ENCODE measurements at regions not wholly inside any gene's neighbourhood (a gene's known extent, or its start where the extent isn't known, plus 50 kb on each side); places are given as distances from the start of the nearest gene placed in this dataset.

GRCh38 chr1:221795380-221795779 lies 53.5 kb upstream of the DUSP10 start:
- ChIA-PET CTCF (interaction anchor here (1.0 kb wide), 1 partner anchor 15 kb away, joined by 3 read pairs; no protein-coding TSS in a partner anchor), POLR2A (interaction anchor here (1.3 kb wide), 1 partner anchor 17 kb away, joined by 5 read pairs; no protein-coding TSS in a partner anchor)

DNA sequence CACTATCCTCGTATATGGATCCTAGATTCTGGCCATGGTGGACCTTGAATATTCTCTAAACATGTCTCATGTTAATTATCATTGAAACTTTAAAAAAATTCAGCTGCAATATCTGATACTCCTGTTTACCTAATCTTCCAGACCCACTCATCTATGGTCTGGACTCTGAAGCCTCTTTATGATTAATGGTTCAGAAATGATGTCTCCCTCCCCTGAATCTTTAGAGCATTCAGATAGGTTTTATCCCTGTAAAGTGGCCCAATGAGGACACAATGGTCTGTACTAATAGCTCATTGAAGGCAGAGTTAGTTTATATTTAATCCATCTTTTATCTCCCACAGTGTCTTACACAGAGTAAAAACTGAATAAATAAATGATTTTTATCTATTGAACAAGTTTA lies 53.0 kb upstream of the DUSP10 start:
- ChIA-PET CTCF (interaction anchor here (1.0 kb wide), 1 partner anchor 15 kb away, joined by 3 read pairs; no protein-coding TSS in a partner anchor), POLR2A (interaction anchor here (1.3 kb wide), 1 partner anchor 17 kb away, joined by 5 read pairs; no protein-coding TSS in a partner anchor)

DNA sequence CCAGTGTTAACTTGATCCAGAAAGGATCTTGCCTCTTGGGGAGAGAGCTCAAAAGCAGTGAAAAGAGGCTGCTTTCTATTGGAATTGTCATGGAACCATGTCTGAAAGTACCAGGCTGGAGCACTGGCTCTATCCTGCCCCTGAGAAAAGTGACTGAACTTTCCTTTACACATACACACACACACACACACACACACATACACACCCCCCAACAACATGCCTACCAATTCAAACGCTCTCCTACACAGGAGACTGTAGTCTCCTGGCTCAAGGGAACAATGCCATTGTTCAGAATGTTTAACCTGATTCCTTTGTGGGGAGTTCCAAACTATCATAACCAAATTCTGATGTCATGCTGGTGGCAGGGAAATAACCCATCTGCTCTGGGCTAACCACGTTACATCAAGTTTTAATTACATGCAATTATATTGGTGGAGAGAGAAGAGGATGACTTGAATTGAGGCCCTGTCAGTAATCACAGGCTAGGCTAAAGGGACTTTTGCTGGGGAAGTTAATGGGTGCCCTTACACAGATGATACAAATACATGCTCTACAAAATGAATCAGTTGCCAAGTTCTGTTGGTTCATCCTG lies 52.3 kb upstream of the DUSP10 start:
- POLR2A ChIA-PET: interaction anchor here (0.7 to 1.3 kb wide), 2 partner anchors 13 to 16 kb away, joined by 3 to 5 read pairs; no protein-coding TSS in a partner anchor
- CTCF ChIA-PET: no interaction called here

GRCh38 chr1:221793439-221794078 lies 51.7 kb upstream of the DUSP10 start:
- POLR2A ChIA-PET: interaction anchor here (0.7 kb wide), 1 partner anchor 14 kb away, joined by 3 read pairs; no protein-coding TSS in a partner anchor
- CTCF ChIA-PET: no interaction called here

DNA sequence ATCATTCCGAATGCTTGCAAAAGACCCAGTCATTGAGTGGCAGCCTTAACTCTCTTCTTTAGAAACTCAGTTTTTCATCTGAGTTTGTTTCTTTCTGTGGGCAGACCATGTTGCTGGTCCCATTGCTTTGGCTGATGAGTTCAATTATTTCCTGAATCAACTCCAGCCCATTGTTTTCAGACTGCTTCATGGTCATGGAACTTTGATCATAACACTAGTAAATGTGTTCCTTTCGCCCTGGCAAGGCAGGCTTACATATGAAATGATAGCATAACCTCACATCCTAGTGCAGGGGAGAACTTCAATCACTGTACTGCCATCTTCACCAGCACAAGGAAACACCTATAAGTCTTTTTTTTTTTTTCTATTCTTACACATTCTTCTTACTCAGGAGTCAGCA lies 50.0 kb upstream of the DUSP10 start:
- CTCF ChIA-PET: no interaction called here

More for the DNA sequence above, 50.0 kb upstream of the DUSP10 start:
- POLR2A ChIA-PET: no interaction called here

Data from activated CD8-positive, alpha-beta memory T cell treated with anti-CD3 and anti-CD28 coated beads for 36 hours (primary cell).